ENCODE measurements at regions not wholly inside any gene's neighbourhood (a gene's known extent, or its start where the extent isn't known, plus 50 kb on each side); places are given as distances from the start of the nearest gene placed in this dataset.

- no peak for DNase-seq
Measured at GRCh38 chr4:10173754-10174749, 57.5 kb upstream of the WDR1 start.

- DNase-seq, result no peak
Measured at GRCh38 chr4:10173037-10173753, 56.6 kb upstream of the WDR1 start.

- DNase-seq, result no peak
Measured at GRCh38 chr4:10172278-10172921, 55.8 kb upstream of the WDR1 start.

- DNase-seq, result no peak
Measured at GRCh38 chr4:10171055-10171454, 54.5 kb upstream of the WDR1 start.

- DNase-seq, result no peak
Measured at GRCh38 chr4:10169839-10170387, 53.3 kb upstream of the WDR1 start.

GRCh38 chr4:10168151-10168550, 51.6 kb upstream of the WDR1 start:
- DNase-seq, result no peak

GRCh38 chr4:10167201-10167600, 50.6 kb upstream of the WDR1 start:
- no peak for DNase-seq

Measured in NCI-H1417 treated with DMSO at 0.1 percent for 48 hours (cell line).